BE2C (cell line): ENCODE measurements at regions not wholly inside any gene's neighbourhood (a gene's known extent, or its start where the extent isn't known, plus 50 kb on each side); places are given as distances from the start of the nearest gene placed in this dataset.

Source experiments
- DNase-seq: peaks from one replicate; pipeline ENCODE4 v3.0.0-alpha.2; 2020
- H3K27me3 ChIP-seq: fragments of 250-450 bp; sonication (Bioruptor Pico); 2 replicates; pipeline ENCODE4 v1.5.1; 2020; ENCODE audit warnings: mild to moderate bottlenecking
- H3K36me3 ChIP-seq: fragments of 250-450 bp; sonication (Bioruptor Pico); 2 replicates; pipeline ENCODE4 v1.5.1; 2020; ENCODE audit warnings: mild to moderate bottlenecking
- H3K4me1 ChIP-seq: fragments of 250-450 bp; sonication (Bioruptor Pico); 2 replicates; pipeline ENCODE4 v1.5.1; 2020
- H3K4me3 ChIP-seq: 2 replicates; pipeline ENCODE4 v1.5.1; 2011; ENCODE audit warnings: low read depth, low read length
- H3K9me3 ChIP-seq: fragments of 250-450 bp; sonication (Bioruptor Pico); 2 replicates; pipeline ENCODE4 v1.5.1; 2020
- CTCF ChIP-seq: IDR thresholded peaks from 2 replicates; pipeline ENCODE4 v1.5.1; 2012; ENCODE audit warnings: mild to moderate bottlenecking, low read depth, low read length

- TF ChIP-seq CTCF = no peak
- Histone ChIP-seq H3K9me3 (no peaks in the 10 kb centered on the region), H3K27me3 (no peaks in the 10 kb centered on the region), H3K36me3 (no peaks in the 10 kb centered on the region), H3K4me1 (peaks cover 4% of the 10 kb centered on the region; the same call in 1 of the 2 replicates), H3K4me3 (no peak overlapping the region)
- no peak for DNase-seq
Observed at GRCh38 chr13:44318161-44318560, 55.5 kb upstream of the SERP2 start.

- peaks cover 4% of the 10 kb centered on the region; the same call in 1 of the 2 replicates for H3K4me1 ChIP-seq
- no peaks in the 10 kb centered on the region for H3K36me3 ChIP-seq
- no peak for DNase-seq
- H3K9me3 ChIP-seq = no peaks in the 10 kb centered on the region
- H3K4me3 ChIP-seq = no peak overlapping the region
- TF ChIP-seq CTCF = no peak
- H3K27me3 ChIP-seq = no peaks in the 10 kb centered on the region
Observed at GRCh38 chr13:44320611-44321010, 53.0 kb upstream of the SERP2 start.

GRCh38 chr13:44321961-44322360 is 51.7 kb upstream of the SERP2 start:
- H3K4me1 ChIP-seq = peaks cover 4% of the 10 kb centered on the region; the same call in 1 of the 2 replicates
- no peaks in the 10 kb centered on the region for H3K27me3 ChIP-seq
- DNase-seq = no peak
- H3K9me3 ChIP-seq = no peaks in the 10 kb centered on the region
- TF ChIP-seq CTCF = no peak
- H3K4me3 ChIP-seq = no peak overlapping the region
- H3K36me3 ChIP-seq = no peaks in the 10 kb centered on the region

GRCh38 chr13:44322928-44323327 is 50.7 kb upstream of the SERP2 start:
- no peaks in the 10 kb centered on the region for H3K9me3 ChIP-seq
- no peaks in the 10 kb centered on the region for H3K36me3 ChIP-seq
- H3K27me3 ChIP-seq = no peaks in the 10 kb centered on the region
- peaks cover 3% of the 10 kb centered on the region; the same call in 1 of the 2 replicates for H3K4me1 ChIP-seq
- DNase-seq = no peak
- H3K4me3 ChIP-seq = no peak overlapping the region
- TF ChIP-seq CTCF = no peak

- Histone ChIP-seq H3K4me3 (no peak overlapping the region), H3K27me3 (no peaks in the 10 kb centered on the region), H3K9me3 (no peaks in the 10 kb centered on the region), H3K36me3 (no peaks in the 10 kb centered on the region), H3K4me1 (no peaks in the 10 kb centered on the region; the same call in 1 of the 2 replicates)
- DNase-seq = no peak
- TF ChIP-seq CTCF = no peak
Observed at GRCh38 chr13:44323754-44324153, 49.9 kb upstream of the SERP2 start.
